NCI-H2107 (cell line): ENCODE measurements at regions not wholly inside any gene's neighbourhood (a gene's known extent, or its start where the extent isn't known, plus 50 kb on each side); places are given as distances from the start of the nearest gene placed in this dataset.
"Not testable (repeated sequence)": the region's sequence is repeated elsewhere in the genome, so short reads cannot be mapped to it uniquely, and the experiment has no call there.

ENCODE experiments used
- DNase-seq: peaks from one replicate; lab custom pipeline; 2025; lab: John Stamatoyannopoulos, UW

- DNase-seq, result no peak
These were observed 321.1 kb upstream of the PCDH18 start for GRCh38 chr4:137853424-137853823.

GRCh38 chr4:137852326-137852725 lies 320.0 kb upstream of the PCDH18 start:
- DNase-seq, result no peak

GRCh38 chr4:137851435-137851834 lies 319.1 kb upstream of the PCDH18 start:
- no peak for DNase-seq

GRCh38 chr4:137827945-137828344 lies 295.7 kb upstream of the PCDH18 start:
- not testable (repeated sequence) for DNase-seq

GRCh38 chr4:137825505-137825904 lies 293.2 kb upstream of the PCDH18 start:
- DNase-seq, result no peak

- no peak for DNase-seq
These were observed 290.7 kb upstream of the PCDH18 start for GRCh38 chr4:137823007-137823406.

GRCh38 chr4:137819964-137820383 lies 287.7 kb upstream of the PCDH18 start:
- DNase-seq, result no peak

GRCh38 chr4:137812258-137812657 lies 280.0 kb upstream of the PCDH18 start:
- no peak for DNase-seq

- DNase-seq, result no peak
These were observed 274.1 kb upstream of the PCDH18 start for GRCh38 chr4:137806420-137806819.

GRCh38 chr4:137804906-137805495 lies 272.7 kb upstream of the PCDH18 start:
- no peak for DNase-seq

- DNase-seq, result no peak
These were observed 268.6 kb upstream of the PCDH18 start for GRCh38 chr4:137800861-137801260.

- no peak for DNase-seq
These were observed 262.5 kb upstream of the PCDH18 start for GRCh38 chr4:137794764-137795254.

- DNase-seq, result not testable (repeated sequence)
These were observed 257.0 kb upstream of the PCDH18 start for GRCh38 chr4:137789263-137789662.

- not testable (repeated sequence) for DNase-seq
These were observed 251.6 kb upstream of the PCDH18 start for GRCh38 chr4:137783923-137784322.

- DNase-seq, result no peak
These were observed 243.4 kb upstream of the PCDH18 start for GRCh38 chr4:137775701-137776100.

- DNase-seq, result no peak
These were observed 242.2 kb upstream of the PCDH18 start for GRCh38 chr4:137774501-137774900.

GRCh38 chr4:137768881-137769280 lies 236.6 kb upstream of the PCDH18 start:
- DNase-seq, result no peak

- no peak for DNase-seq
These were observed 235.9 kb upstream of the PCDH18 start for GRCh38 chr4:137768196-137768595.

- no peak for DNase-seq
These were observed 230.3 kb upstream of the PCDH18 start for GRCh38 chr4:137762591-137762990.

GRCh38 chr4:137754652-137755471 lies 222.6 kb upstream of the PCDH18 start:
- no peak for DNase-seq

- DNase-seq, result no peak
These were observed 217.2 kb upstream of the PCDH18 start for GRCh38 chr4:137749466-137749865.

GRCh38 chr4:137748616-137749015 lies 216.3 kb upstream of the PCDH18 start:
- DNase-seq, result no peak

- no peak for DNase-seq
These were observed 207.8 kb upstream of the PCDH18 start for GRCh38 chr4:137740141-137740540.
